GM19452 (cell line): ENCODE measurements at regions not wholly inside any gene's neighbourhood (a gene's known extent, or its start where the extent isn't known, plus 50 kb on each side); places are given as distances from the start of the nearest gene placed in this dataset.

Experiments used
- ATAC-seq: cut with Tn5 transposase; IDR thresholded peaks from one replicate; pipeline ENCODE4 v1.9.1; 2021; ENCODE audit not compliant: unreplicated experiment

- no peak for ATAC-seq
These were observed 85.4 kb upstream of the KLF12 start for GRCh38 chr13:74219566-74219965.

DNA sequence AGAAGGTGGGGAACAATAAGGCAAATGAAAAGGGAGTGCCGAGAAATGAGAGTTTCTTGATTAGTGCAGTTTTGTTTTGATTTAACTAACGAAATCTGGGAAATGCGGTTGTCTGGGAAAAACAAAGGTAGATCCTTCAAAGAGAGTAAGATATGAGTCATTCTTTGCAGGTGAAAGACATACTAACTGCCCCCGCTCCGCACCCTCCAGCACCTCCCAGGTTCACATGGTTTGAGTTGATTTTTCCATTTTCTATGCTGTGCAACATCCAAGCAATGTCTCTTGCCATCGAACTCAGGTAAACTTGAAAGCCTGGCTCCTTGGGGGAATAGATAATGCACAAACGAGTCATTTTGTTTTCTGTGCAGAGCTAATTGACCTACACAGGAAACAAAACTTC lies 84.1 kb upstream of the KLF12 start:
- ATAC-seq: no peak

DNA sequence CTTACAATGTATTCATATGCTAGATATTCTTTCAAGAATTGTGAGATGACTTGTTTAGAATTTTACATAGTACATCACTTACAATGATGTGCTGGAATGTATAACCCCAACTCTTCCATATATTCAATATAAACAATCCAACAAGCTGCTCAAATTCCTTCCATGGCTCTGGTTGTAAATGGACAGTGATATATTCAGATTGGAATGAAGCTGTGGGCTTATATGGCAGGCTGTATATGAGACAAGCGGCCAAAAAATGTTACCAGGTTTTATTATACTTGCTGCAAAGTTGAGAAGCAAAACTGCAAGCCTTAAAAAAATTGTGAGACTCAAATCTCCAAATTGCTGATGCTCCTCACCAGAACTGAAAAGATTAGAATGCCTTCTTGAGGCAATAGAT lies 83.6 kb upstream of the KLF12 start:
- no peak for ATAC-seq

DNA sequence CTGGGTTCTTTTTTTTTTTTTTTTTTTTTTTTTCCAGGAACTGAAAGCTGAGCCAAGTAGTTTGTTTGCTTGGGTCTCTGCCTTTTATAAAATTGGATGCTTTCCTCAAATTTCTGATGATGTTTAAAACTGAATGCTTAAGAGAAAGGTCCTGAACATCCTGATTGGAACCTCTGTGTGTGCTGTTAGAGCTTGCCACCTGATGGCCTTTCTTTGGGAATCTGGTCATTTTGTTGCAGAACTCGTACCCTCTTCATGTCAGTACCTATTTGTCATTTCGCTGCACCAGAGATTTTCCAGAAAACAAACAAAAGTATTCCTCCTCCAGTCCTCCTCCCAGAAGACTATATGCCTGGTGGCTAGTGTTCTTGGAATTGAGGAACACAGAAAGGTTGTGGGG lies 81.2 kb upstream of the KLF12 start:
- ATAC-seq: no peak

DNA sequence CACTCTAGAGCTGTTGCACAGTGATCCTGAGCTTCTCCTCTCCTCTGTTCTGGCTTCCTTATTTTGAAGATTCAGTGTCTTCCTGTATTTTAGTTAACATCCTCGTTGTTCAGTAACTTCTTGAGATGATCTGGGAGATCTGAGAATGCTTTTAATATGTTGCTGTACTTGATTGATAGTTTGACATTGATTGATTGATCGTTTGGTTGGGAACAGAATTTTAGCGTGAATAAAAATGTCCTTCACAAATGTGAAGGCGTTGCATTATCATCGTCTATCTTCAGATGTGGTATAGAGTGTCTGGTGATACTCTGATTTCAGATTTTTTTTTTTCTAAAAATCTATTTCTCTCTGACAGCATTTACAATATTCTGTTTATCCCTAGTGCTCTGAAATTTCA lies 80.1 kb upstream of the KLF12 start:
- ATAC-seq: no peak

DNA sequence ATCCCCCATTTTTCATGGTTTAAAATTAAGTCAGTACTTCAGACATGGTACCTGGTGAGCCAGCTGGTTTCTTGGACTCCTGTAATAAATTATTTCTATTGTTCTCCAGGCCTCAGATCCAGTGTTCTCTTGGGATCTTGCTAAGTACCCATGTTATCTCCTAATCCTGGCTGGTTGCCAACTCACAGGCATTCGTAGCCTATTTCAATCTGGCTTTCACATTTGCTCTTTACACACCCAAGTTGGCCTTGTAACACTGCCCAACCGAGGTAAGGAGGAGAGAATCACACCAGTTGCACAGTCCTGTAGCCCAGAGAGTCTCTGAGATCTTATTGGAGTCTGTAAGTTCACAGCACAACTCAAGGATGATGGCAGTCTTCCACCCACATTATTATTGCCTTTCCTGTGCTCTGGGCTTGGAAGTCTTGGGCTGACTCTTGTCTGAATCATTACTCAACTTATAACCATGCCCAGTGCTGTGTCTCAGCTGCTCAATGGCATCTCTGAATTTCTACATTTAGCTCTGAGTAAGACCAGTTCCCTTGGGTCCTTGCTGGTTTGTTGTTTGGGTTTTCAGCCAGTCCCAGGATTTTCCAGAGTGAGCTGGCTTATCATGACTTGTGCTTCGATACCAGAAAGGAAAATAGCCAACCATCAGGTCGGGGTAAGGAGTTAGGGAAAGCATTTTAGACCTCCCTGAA lies 76.6 kb upstream of the KLF12 start:
- no peak for ATAC-seq

DNA sequence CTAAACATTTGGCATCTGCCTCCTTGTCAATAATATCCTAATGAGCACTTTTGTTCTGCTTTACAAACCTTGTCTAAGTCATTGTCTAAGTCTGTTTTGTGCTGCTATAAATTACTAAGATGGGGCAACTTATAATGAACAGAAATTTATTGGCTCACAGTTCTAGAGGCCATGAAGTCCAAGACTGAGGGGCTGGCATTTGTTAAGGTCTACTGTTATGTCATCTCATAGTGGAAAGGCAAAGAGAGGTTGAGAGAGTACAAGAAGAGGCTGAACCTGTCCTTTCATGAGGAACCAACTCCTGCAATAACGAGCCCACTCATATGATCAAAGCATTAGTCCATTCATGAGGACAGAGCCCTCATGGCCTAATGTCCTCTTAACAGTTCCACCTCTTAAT lies 72.7 kb upstream of the KLF12 start:
- no peak for ATAC-seq

GRCh38 chr13:74206061-74206561 lies 71.9 kb upstream of the KLF12 start:
- no peak for ATAC-seq

DNA sequence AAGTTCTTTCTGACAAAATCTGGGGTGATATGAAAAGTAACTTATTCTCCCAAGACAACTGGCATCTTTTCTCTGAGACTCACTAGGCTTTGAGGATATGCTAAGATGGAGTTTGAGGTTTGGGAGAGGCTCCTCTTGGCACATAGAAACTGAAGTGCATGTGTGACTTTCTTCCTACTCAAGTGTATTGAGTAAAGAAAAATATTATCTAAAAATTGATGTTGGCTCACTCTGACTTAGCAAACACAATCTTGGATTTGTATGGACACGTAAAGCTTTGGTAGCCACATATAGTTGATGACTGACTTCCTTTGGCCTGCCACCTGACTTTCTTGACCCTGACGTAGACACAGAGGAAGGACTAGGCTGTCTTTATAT lies 71.1 kb upstream of the KLF12 start:
- ATAC-seq: no peak

DNA sequence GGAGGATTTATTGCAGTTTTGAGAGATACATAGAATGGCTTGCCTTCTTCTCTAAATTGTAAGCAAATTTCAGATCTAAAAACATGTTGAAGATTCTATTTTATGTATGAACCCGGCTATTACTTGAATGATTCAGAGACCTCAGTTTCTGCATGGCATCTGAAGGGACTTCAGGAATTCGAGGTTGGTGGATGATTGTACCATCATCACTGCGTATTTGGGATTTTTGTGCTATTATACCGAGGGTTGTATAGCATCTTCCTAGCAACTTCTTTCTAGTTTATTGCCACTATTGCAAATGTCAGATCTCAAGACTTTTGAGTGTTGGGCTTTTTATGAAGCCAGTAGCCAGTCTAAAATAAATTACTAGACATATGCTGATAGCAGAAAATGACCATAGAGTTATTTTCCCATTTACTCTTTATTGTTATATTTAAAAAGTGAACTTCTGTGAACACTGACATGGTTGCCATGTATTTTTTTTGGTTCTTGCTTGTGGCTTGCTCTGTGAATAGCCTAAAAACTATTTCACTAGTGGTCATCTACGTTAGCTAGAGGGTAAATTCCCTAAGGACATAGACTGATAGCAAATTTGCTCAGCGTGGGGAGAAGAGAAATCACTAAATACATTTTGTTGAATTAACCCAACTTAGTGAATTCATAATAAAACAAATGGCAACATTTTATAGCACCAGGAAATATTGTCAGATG lies 70.6 kb upstream of the KLF12 start:
- ATAC-seq: no peak

- no peak for ATAC-seq
These were observed 69.4 kb upstream of the KLF12 start for GRCh38 chr13:74203576-74203975.

- no peak for ATAC-seq
These were observed 68.1 kb upstream of the KLF12 start for GRCh38 chr13:74202129-74202813.

DNA sequence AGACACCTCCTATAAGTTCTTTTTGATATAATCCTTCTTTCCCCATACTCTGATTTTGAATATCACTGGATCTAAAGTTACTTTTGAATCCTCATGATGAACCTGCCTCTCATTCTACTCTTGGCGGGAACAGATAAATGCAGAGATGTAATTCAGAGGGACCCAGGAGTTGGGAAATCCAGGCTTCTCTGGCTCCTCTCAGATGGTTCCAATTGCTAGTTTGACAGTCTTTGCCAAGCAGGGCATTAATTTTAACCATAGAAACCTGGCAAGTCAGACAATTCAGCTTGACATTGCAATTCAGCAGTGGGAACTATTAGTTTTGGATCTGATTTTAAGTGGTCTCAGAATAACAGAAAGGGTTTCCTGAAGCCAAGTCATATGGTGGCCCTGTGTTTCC lies 67.3 kb upstream of the KLF12 start:
- ATAC-seq: no peak

GRCh38 chr13:74200081-74200480 lies 65.9 kb upstream of the KLF12 start:
- no peak for ATAC-seq

DNA sequence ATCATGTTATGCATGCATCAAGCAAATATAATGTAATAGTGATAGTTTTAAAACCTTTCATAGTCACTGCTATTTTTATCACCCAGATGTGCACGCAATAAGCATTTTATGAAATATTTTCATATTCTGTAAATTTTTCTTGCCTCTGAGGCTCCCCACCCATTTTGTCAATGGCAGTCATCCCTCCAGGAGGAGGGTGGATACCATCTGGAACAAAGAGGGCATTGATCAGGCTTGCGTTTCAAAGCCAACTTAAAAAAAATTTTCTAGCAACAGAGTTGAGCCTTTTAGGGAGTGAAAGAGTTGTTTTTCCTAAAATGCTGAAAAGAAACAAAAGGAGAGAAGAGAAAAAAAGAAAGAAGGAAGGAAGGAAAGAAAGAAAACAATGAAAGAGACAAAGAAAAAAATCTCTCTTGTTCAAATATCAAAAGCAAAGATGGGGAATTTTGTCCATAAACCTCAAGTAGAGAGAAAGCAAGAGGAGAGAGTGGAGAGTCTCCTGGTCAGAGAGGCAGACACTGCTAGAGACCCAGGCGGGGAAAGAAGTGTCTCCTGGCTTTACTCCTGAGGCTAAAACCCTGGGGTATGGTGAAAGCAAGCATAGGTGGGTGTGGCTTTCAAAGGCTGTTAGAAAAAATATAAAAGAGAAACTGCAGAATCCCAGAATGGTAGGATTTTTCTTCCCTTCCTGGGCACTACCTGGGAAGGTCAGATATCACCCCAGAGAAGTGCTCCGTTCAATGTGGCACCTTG lies 63.6 kb upstream of the KLF12 start:
- no peak for ATAC-seq

GRCh38 chr13:74194846-74195245 lies 60.6 kb upstream of the KLF12 start:
- no peak for ATAC-seq

DNA sequence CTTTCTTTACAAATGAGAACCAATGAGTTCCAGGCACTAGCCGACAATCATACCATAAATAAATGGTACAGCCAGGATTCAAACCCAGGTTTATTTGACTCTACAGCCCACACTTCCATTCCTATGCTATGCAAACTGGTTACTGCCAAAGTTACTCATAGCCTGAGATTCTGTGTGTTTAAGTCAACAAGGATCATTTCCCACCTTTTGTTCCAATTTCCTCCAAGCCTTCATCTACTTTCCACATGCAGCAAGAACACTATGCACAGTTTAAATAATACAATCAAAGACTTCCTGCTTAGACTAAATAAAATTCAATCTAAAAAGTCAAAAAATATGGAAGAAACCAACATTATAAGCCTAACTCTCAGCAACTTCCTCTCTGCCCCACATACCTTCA lies 59.2 kb upstream of the KLF12 start:
- ATAC-seq: no peak

GRCh38 chr13:74191410-74191809 lies 57.2 kb upstream of the KLF12 start:
- ATAC-seq: no peak

DNA sequence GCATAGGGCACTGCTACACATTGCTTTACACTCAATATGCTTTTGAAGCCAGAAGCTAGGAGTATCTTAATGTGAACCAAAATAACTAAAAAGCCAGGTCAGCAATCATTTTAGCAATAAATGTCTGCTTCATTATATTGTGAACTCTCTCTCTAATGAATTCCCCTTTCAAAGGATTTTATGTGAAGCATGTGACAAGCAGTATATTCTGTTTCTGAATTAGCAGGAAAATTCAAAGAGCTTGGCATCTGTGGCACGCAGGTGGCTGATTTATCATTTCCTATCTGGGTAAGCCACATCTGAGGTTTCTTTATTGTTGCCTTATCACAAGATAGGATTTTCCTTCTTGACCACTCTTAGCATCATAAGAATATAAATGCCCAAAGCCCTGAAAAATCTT lies 56.8 kb upstream of the KLF12 start:
- no peak for ATAC-seq

GRCh38 chr13:74187564-74187963 lies 53.4 kb upstream of the KLF12 start:
- ATAC-seq: no peak

DNA sequence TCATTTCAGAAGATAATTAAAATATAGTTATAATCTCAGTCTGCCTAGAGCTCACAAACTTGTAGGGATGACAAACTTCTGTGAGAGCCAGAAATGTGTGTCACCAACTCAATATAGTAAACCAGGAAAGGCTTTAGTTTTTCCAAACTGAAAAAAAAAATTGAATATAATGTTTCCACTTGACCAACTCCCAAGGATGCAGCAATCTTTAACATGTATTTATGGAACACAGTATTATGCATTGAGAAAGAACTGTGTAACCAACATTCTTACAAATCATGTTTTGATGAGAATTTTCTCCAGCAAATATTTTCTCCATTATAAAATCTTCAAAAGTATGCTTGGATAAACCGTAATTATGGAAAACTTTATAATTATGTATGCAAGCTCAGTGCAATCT lies 50.1 kb upstream of the KLF12 start:
- no peak for ATAC-seq
